ENCODE measurements at regions not wholly inside any gene's neighbourhood (a gene's known extent, or its start where the extent isn't known, plus 50 kb on each side); places are given as distances from the start of the nearest gene placed in this dataset.

DNA sequence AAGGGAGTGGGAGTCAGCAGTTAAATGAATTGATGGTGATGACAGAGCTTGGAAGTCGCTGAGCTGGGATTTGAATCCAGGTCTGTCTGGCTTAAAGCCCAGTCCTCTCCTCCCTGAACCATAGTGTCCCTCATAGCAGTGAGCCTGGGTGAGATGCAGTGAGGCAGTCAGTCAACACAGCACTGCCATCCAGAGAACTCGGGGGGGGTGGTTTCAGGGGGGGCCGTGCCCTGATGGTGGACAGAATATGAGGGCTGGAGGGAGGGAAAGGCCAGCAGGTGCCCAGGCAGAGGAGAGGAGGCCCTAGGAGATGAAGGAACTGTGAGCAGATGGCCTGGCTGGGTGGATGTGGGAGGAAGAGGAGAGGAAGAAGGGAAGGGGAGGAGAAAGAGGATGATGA lies 405.6 kb downstream of the PTPRU start:
- no peak for DNase-seq

DNA sequence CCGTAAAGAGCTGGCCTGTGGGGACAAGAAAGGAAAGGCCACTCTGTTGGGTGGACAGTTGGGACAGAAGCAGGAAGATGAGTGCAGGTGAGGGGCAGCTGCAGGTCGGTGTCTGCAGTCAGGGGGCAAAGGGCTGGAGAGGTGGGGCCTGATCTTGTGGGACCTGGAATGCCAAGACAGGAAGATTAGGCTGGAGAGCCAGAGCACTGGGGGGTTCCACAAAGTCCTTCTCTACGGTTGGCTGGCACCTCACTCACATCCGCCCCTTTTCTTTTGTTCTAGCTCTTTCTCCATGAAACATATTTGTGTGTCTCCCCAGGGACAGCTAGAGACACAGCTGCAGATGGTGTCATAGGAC lies 404.1 kb downstream of the PTPRU start:
- no peak for DNase-seq

DNA sequence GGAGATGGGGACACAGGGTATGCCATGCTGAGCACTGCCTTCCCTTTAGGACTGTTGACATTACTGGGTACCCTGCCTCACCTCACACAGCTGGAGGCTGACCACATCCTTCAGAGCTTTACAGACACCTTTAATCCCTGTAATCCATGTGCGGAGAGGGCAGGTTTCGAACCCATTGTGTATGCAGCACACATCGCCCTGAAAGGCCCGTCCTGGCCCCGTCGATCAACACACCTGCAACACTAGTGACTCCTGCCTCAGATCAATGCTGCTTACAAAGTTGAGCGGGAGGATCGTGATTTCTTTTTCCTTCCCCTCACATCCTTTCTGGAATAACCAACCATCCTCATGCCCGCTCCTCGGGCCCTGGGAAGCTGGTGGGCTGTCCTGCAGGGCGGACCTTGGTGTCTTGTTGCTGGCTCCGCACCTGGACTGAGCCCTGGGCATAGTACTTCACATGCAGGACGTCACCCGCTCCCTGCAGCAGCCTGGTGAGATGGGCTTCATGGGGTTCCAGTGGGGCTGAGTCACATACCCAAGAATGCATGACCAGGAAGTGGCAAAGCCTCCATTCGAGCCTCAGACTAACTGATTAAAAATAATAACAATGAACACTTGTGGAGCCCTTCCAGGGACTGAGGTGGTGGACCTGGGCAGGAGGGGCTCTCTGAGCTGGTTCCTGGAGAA lies 403.6 kb downstream of the PTPRU start:
- no peak for DNase-seq

DNA sequence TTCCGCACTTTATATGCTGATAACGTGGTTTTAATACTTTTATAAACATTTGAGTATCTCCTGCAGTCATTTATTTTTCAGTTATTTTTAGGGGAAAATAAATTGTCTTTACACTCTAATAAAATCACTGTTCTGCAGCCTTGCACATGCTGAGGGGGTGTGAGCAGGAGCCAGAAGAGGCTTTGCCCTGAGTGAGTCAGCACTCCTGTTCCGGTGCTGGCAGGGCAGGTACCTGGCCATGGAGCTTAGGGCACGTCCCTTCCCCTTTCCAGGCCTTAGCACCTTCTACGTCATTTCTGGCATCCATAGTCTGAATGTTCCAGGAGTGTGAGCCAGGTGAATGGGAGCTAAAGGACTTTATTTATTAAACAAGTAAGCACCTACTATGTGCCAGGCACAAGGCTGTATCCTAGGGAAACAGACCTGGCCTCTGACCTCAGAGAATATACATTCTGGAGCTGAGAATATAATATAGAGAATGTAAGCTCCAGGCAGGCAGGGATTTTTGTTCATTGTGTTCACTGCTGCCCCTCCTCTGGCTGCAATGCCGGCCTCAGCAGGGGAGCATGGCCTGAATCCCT lies 402.9 kb downstream of the PTPRU start:
- DNase-seq = no peak

DNA sequence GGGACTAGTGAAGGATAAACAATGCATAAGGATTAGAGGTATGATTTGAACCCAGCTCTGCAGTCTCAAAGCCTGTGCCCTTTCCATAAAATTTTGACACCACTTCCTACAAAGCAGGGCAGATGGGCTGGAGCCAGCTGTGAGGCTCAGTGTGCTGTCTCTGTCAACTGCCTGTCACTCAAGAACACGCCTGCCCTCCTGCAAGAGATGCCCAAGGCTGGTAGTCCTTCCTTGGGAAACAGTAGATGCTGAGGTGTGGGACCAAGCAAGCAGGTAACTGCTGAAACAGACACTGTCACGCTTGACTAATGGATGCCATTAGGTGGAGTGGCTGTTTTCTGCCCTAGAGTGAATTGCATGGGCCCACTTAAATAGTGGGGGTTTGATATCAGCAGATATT lies 402.0 kb downstream of the PTPRU start:
- DNase-seq = no peak

DNA sequence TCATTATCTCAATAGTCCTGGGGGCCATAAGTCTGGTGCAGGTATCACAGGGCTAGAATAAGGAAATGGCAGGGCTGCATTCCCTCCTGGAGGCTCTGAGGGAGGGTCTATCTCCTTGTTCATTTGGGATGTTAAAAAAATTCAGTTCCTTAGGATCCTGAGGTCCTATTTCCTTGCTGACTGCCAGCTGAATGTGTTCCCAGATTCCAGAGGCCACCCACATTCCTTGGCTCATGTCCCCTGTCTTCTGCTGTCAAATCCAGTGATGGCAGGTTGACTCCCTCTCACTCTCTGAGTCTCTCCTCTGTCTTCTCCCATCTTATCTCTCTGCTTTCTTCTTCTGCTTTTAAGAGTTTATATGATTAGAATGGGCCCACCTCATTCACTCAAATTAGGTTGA lies 400.6 kb downstream of the PTPRU start:
- DNase-seq = no peak

DNA sequence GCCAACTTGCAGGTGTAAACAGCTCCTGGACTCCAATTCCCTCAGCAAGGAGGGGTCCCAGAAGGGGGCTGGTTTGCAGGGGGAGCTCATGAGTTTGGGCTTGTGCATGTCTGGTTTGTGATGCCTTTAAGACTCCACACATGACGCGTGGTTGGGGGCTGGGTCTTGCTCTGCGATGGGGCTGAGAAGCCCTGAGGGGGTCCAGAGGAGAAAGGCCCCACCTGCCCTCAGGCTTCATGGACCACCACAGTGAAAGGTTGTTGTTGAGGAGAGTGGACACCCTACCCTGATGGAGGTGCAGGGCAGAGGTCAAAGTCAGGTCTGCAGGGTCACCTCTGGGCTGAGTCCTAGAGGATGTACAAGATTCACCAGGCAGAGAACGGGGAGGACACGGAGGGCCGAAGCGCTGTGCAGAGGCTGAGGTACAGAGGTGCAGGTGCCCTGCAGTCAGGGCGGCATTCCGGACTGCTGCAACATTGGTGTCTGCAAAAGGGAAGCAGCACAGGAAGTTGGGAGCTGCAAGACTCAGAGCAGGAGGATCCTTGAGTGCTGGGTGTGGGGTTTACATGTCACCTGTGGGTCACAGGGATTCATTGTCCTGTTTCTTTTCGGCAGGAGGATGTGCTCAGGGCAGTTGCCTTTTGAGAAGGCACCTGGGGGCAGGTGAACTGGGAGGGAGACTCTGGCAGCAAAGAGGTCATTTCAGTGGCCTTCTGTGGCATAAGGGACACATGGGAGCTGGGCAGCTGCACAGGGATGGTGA lies 399.4 kb downstream of the PTPRU start:
- no peak for DNase-seq

DNA sequence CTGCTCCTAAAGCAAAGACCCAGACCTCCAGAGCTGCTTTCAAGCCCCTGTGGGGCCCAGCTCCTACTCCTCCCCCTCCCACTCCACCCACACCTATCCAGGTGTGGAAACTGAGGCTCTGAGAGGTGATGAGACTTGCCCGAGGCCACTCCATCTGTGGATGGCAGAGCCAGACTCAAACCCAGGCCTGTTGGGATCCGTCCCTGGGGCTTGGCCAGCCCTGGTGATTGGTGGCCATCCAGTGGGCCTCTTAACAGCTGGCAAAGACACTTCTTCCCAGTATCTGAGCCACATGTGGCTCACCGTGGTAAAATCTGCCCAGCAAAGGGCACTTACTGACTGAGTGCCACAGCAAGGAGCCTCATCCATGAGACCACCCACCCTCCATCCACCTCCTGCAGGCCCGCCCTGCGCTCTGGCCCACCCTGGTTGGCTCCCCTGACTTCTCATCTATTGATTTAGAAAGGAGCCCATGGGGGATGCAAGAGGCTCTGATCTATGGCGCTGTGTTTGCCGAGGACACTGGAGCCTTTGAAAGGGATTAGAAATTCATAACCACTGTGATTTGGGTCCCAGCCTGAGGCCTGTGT lies 398.5 kb downstream of the PTPRU start:
- no peak for DNase-seq

DNA sequence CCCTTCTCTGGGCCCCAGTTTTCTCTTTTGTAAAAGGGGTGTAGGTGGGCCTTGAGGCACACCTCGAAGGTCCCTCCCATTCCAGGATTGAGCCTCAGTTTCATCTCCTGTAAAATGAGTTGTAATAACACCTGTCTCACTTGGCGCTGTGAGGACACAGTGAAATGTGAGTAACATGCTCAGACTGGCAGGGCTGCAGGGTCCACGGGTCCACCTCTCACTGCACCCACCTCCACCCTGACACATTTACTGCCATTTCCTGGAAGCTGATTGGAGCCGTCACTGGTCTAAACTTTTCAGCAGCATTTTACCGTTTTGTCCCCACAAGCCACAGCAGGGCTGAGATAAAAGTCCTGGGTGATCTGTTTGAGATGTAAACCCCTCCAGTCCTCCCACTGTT lies 398.0 kb downstream of the PTPRU start:
- DNase-seq = no peak

DNA sequence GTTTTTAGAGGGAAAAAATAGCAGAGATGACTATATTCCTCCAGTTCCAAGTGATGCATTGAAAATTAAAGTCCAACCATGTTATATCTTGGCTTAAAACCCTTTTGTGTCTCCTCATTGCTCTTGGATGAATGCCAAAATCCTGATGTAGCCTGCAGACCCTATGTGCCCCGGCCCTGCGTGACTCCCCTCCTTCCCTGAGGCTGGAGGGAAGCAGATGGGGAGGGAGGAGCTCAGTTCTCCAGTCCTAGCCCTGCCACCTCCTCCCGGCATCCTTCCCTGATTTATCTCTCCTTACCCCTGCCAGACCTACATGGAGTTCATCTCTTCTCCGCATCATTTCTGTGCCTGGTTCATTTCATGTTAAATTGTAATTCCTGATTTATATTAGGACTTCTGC lies 397.4 kb downstream of the PTPRU start:
- no peak for DNase-seq

DNA sequence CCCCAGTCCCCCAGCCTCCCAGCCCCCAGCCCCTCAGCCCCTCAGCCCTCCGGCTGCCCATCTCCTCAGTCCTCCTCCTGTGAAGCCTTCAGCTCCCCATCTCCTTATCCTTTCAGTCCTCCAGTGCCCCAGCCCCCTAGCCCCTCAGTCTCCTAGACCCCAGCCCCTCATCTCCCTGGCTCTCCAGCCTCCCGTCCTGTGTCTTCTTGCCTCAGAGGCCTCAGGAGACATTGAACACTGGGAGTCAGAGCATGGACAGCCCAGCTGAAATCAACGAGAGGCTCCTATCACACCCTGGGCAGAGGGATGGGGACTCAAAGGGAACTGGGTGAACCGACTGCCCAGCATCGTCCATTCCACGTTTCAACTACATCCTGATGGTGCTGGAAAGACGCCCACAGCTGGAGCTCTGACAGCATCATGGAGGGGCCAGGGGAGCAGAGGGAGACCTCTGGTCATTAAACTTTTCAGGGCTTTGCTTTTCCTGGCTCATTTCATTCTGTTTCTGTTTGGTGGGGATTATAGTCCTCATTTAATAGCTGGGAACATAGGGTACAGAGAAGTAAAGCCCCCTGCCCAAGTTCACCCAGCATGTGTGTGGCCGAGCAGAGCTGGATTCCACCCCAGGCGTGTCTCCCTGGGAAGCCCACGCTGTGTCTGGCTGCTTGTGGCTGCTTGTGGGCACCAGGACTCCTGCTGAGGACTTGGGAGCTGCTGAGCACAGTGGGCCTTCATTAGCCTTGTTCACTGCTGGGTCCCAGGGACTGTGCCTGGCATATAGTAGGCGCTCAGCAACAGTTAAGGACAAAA lies 396.7 kb downstream of the PTPRU start:
- no peak for DNase-seq

DNA sequence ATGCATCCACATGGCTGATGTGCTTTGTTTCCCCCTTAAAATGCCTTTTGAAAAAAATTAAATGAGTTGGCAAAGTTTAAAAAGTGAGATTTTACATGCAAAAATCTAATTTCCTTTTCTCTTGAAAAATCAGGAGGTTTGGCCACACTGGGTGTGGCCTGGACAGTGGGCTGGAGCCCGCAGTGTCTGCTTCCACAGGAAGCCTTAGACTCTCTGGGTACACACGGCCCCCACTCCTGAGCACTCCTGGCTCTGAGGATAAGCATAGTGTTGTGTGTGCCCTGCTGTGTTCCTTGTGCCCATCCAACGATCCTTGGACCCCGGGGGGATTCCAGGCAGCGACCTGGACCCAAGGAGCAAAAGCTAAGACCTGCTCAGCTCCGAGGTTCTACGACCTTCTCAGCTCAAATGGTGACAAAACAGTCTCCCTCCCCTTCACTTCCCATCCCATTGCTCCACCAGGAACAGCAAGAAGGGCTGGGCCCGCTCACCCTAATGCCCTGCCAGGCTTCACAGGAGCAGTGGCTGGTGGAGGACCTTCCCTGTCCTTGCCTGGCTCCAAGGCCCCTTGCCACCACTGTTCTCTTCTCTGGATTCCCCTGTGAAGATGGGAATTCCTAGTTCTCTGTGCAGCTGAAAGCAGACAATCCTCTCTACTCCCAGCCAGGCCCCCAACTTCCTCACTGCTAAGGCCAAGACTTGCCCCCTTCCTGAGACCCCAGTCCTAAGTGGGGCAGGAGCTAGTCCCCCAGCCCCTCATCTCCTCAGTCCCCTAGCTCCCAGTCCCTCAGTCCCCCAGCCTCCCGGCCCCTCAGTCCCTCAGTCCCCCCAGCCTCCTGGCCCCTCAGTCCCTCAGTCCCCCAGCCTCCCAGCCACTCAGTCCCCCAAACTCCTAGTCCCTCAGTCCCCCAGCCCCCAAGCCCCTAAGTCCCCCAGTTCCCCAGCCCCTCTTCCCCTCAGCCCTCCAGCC lies 395.8 kb downstream of the PTPRU start:
- no peak for DNase-seq

DNA sequence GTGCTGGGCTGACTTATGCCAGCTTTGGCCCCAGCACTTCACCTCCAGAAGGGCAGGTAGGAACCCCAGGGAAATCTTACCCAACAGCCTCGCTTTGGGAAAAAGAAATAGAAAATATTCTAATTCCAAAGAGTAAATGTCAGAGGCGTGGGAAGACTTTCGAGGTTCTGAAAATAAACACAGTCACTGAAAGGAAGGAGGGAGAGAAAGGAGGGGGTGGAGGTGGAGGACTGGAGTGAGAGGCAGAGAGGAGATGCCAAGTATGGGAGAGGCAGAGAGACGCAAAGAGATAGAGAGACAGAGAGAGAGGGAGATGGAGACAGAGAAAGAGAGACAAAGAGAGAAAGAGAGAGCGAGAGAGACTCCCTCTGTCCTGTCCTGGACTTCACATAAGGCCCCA lies 395.0 kb downstream of the PTPRU start:
- DNase-seq = no peak

DNA sequence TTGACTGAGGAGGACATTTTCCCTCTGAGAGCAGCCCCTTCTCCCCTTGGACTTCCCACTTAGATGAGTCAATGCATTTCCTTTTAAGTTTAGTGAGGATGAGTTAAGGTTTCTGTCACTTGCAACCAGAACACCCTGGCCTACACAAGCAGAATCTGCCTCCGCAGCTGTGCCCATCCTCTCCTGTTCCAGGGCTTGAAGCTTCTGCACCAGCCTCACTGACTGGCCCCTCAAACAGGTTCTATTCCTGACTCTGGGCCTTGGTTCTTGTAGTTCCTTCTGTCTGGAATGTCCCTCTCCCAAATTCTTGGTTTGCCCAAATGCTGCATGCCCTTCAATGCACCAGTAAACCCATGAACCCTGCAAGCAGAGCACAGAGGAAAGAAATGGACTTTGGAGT lies 394.4 kb downstream of the PTPRU start:
- no peak for DNase-seq

DNA sequence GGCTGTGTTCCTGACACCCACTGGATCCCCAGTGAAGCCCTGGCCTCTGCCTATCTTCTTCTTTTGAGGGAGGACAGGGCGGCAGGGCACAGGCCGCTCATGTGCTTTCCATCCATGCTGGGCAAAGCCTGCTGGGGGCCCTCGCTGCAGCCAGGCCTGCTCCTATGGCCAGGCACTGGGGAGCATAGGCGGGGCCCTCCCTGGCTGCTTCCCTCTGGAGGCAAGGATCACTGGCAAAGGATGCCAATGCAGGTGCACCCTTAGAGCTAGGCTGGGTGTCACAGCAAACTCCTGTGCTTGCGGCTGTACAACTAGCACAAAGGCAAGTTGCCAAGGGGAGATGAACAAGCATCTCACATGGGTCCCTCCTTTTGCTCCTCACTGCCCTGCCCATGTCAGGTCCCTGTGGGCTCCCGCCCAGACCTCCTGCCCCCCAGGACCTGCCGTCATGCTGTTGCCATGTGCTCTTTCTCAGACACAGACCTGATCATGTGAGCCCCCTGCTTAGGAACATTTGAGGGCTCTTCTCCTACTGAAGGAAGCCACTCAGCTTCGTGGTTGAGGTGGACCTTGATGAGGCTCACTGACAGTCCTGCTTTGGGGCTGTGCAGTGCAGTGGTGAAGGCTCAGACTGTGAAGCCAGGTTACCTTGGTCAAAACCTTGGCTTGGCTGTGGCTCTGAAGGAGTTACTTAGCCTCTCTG lies 393.6 kb downstream of the PTPRU start:
- DNase-seq = no peak

DNA sequence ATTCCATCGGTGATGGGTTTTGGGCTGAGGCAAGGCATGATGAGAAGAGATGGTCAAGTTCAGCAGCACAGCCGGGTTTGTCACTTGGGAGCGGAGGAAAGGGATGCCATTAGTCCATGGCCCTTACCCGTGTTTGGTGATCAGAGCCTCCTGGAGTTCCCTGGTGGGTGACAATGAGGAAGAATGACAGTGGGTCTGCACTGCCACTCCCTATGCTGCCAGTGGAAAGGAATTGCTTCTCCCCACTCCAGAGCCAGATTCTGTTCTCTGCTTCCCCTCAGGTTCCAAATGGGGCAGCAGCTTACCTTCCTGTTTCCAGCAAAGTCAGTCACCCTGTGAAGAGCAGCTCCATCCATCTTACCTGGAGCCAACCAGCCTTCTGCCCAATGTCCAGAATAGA lies 393.1 kb downstream of the PTPRU start:
- DNase-seq = no peak

DNA sequence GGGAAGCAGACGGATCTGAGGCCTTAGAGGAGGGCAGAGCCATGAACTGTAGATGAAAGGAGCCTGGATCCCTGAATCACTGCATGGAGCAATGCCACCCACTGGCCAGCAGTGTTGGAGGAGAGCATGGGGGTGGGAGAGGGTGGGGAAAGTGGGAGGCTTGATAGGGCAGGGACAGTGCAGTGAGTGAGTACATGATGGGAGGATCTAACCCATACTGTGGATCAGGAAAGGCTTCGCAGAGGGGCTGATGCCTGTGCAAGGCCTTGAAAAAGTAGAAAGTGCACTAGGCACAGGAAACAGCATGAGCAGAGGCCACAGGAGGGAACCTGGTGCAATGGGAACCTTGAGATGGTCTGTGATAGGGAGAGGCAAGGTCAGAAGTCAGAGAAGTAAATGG lies 391.9 kb downstream of the PTPRU start:
- DNase-seq = no peak

DNA sequence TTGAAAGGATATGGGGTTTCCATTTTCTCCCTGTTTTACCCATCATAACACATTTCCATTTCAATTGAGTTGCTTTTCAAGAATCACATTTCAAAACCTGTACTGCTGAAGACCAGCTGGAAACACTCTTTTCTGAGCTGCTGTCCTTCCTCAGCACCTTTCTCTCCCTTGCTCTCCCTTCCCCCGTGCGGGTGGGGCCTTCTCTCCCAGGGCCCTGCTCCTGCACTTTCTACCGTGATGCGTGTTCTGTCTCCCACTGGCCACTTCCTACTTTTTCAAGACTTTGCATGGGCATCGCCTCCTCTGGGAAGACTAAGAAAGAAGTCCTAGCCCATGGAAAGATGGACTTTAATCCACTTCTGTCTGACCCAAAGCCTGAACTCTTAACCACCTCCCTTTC lies 390.4 kb downstream of the PTPRU start:
- DNase-seq = no peak

DNA sequence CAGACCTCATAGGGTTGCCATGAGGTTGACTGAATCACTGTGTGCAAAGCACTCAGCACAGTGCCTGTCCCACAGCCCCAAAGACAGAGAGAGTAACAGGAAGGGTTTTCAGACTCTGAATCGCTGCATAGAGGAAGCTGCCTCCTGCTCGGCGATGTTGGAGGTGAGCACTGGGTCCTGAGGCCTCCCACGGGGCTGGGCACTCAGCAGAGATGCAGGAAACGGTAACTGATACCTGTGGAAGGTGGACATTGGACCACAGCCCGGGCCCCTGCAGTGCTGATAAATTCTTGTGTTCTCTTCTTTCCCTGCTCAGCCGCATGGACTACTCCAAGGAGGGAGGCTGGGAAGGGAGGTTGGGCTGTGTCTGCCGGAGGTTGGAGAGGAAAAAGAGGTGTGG lies 389.7 kb downstream of the PTPRU start:
- DNase-seq = no peak

DNA sequence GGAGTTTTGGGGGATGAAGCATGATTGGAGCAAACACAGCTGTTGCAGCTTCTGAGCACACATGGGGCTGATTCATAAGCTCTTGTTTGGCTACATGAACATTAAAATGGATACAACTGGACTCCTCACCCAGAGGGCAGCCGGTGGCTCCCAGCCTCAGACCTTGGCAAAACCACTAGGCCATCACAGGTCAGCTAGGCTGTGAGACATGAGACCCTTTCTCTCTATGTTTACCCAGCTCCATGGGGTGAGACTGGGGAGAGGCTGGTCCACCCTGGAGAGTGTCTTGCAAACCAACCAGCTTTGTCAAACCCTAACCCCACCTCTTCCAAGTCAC lies 388.7 kb downstream of the PTPRU start:
- no peak for DNase-seq

DNA sequence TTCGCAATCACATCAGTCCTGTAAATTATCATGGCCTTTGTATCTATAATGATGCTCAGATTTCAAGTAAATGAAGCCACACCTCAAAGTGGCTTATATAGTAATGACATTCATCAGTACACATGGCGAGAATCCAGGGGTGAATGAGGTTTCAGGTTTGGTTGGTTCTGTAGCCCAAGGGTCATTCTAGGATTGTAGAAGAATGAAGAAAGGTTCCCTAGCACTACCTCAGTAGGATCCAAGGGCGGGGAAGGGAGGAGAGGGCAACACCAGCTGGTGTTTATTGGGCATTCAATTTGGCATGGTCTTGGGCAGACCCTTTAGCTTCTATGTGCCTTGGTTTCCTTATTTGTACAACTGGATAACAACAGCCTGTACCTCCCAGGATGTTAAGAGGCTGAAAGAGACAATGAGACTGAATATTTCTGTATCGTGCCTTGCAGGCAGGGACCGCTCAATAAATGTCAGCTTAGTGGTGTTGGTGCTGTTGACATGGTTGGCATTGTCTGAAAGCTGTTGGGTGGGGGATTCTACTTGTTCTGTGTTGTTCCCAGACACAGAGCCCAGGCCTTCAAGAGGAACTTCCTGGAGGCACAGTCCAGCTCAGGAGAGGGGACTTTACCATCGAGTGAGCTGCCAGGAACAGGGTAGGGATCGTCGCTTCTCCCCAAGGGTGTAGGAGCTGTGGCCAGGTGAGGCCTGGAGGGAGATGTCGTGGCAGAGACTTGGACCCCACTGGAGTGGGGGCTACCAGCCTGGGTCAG lies 388.2 kb downstream of the PTPRU start:
- DNase-seq = no peak
